ENCODE measurements at regions not wholly inside any gene's neighbourhood (a gene's known extent, or its start where the extent isn't known, plus 50 kb on each side); places are given as distances from the start of the nearest gene placed in this dataset.

DNA sequence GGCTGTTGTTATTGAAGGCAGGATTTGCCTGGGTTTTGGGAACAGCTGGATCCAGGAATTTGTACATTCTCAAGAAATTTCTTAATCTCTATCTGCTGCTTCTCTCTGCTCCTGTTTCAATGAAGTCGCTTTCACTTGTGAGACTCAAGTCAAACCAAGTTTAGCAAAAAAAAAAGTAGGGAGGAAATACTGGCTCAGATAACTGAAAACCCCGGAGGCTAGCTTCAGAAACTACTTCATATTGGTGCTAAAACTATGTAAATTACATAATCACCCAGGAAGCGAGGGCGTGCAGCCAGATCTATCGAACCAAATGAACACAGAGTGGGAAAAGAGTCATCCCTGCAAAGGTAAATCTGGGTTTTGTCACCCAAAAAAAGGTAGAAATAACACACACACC is 68.3 kb upstream of the FICD start:
- Mint-ChIP-seq H3K36me3 (no peaks in the 10 kb centered on the region), H3K4me3 (no peak overlapping the region), H3K9me3 (peaks cover under 1% of the 10 kb centered on the region), H3K27me3 (peaks cover 15% of the 10 kb centered on the region), H3K27ac (peak overlapping the region; percentile 17), H3K4me1 (ENCODE audit: unreplicated experiment) (peaks cover 17% of the 10 kb centered on the region)
- DNase-seq (ENCODE audit: extremely low spot score, unreplicated experiment), result no peak
- no peak for TF ChIP-seq CTCF (conservative IDR thresholded peaks at IDR 0.05)

GRCh38 chr12:108442910-108443309 is 72.2 kb upstream of the FICD start:
- H3K9me3 Mint-ChIP-seq, result no peaks in the 10 kb centered on the region
- H3K4me1 Mint-ChIP-seq (ENCODE audit: unreplicated experiment), result peaks cover 17% of the 10 kb centered on the region
- H3K27ac Mint-ChIP-seq, result no peak overlapping the region
- H3K4me3 Mint-ChIP-seq, result no peak overlapping the region
- TF ChIP-seq CTCF (conservative IDR thresholded peaks at IDR 0.05), result no peak
- peaks cover 15% of the 10 kb centered on the region for H3K27me3 Mint-ChIP-seq
- DNase-seq (ENCODE audit: extremely low spot score, unreplicated experiment), result no peak
- H3K36me3 Mint-ChIP-seq, result no peaks in the 10 kb centered on the region

DNA sequence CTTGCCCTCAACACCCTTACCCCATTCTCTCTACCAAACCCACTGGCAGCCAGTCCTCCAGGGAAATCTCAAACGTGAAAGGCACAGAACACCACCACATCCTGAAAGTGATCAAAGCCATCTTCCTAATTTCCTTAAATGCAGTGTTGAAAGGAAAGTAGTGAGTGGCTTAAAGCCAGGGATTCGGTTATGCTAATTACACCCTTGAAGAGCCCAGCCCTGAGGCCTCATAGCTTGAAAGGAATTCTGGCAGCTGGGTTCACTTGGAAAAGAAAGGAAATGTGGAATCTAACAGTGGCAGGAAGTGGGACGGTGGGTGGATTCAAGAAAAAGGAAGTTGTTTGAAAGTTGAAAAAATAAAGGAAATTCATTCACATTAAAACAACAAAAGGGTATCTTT is 73.0 kb upstream of the FICD start:
- H3K9me3 Mint-ChIP-seq, result no peaks in the 10 kb centered on the region
- TF ChIP-seq CTCF (conservative IDR thresholded peaks at IDR 0.05), result no peak
- peaks cover 13% of the 10 kb centered on the region for H3K27me3 Mint-ChIP-seq
- no peak overlapping the region for H3K4me3 Mint-ChIP-seq
- no peak overlapping the region for H3K27ac Mint-ChIP-seq
- DNase-seq (ENCODE audit: extremely low spot score, unreplicated experiment), result no peak
- no peaks in the 10 kb centered on the region for H3K36me3 Mint-ChIP-seq
- H3K4me1 Mint-ChIP-seq (ENCODE audit: unreplicated experiment), result peaks cover 12% of the 10 kb centered on the region

DNA sequence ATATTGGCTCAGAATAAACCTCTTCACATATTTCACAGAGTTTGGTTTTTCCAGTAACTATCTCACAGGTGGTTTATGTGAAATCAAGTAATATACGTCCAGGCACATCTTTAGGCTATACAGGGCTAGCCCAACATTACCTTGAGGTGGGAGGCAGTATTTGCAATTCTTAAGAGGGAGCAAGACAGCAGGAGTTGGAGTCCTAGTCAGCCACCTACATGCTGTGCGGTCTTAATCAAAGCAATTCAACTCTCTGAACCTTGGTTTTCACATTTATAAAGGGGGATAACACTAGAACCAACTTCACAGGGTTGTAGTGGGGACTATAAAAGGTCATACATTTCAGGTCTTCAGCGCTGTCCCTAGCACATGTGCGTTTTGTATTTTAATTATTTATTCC is 73.5 kb upstream of the FICD start:
- Mint-ChIP-seq H3K36me3 (no peaks in the 10 kb centered on the region), H3K27ac (no peak overlapping the region), H3K27me3 (peaks cover 12% of the 10 kb centered on the region), H3K9me3 (no peaks in the 10 kb centered on the region), H3K4me1 (ENCODE audit: unreplicated experiment) (peaks cover 7% of the 10 kb centered on the region), H3K4me3 (no peak overlapping the region)
- TF ChIP-seq CTCF (conservative IDR thresholded peaks at IDR 0.05), result no peak
- no peak for DNase-seq (ENCODE audit: extremely low spot score, unreplicated experiment)

- no peak for DNase-seq (ENCODE audit: extremely low spot score, unreplicated experiment)
- H3K27me3 Mint-ChIP-seq, result peaks cover 12% of the 10 kb centered on the region
- no peak for TF ChIP-seq CTCF (conservative IDR thresholded peaks at IDR 0.05)
- no peak overlapping the region for H3K27ac Mint-ChIP-seq
- H3K4me1 Mint-ChIP-seq (ENCODE audit: unreplicated experiment), result peaks cover 7% of the 10 kb centered on the region
- H3K36me3 Mint-ChIP-seq, result no peaks in the 10 kb centered on the region
- H3K4me3 Mint-ChIP-seq, result no peak overlapping the region
- H3K9me3 Mint-ChIP-seq, result no peaks in the 10 kb centered on the region
Measured at GRCh38 chr12:108440736-108441135, 74.3 kb upstream of the FICD start.

- TF ChIP-seq CTCF (conservative IDR thresholded peaks at IDR 0.05), result no peak
- Mint-ChIP-seq H3K27me3 (peaks cover 21% of the 10 kb centered on the region), H3K9me3 (no peaks in the 10 kb centered on the region), H3K4me1 (ENCODE audit: unreplicated experiment) (peaks cover 7% of the 10 kb centered on the region), H3K36me3 (no peaks in the 10 kb centered on the region), H3K27ac (no peak overlapping the region), H3K4me3 (no peak overlapping the region)
- no peak for DNase-seq (ENCODE audit: extremely low spot score, unreplicated experiment)
Measured at GRCh38 chr12:108438667-108439066, 76.4 kb upstream of the FICD start.

Measured in type B pancreatic cell (in vitro differentiated cells).